GM12872 (cell line): ENCODE measurements at regions not wholly inside any gene's neighbourhood (a gene's known extent, or its start where the extent isn't known, plus 50 kb on each side); places are given as distances from the start of the nearest gene placed in this dataset.

Source experiments
- TF ChIP-seq, protein P1 (sequence below): IDR thresholded peaks from 3 replicates; pipeline ENCODE4 v1.5.1; 2011; ENCODE audit warnings: low read depth, mild to moderate bottlenecking, low read length, moderate library complexity; ENCODE audit not compliant: insufficient read depth

GRCh38 chr18:34521040-34521439, 189.1 kb upstream of the DTNA start:
- TF ChIP-seq, protein P1, sequence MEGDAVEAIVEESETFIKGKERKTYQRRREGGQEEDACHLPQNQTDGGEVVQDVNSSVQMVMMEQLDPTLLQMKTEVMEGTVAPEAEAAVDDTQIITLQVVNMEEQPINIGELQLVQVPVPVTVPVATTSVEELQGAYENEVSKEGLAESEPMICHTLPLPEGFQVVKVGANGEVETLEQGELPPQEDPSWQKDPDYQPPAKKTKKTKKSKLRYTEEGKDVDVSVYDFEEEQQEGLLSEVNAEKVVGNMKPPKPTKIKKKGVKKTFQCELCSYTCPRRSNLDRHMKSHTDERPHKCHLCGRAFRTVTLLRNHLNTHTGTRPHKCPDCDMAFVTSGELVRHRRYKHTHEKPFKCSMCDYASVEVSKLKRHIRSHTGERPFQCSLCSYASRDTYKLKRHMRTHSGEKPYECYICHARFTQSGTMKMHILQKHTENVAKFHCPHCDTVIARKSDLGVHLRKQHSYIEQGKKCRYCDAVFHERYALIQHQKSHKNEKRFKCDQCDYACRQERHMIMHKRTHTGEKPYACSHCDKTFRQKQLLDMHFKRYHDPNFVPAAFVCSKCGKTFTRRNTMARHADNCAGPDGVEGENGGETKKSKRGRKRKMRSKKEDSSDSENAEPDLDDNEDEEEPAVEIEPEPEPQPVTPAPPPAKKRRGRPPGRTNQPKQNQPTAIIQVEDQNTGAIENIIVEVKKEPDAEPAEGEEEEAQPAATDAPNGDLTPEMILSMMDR = no peak

- TF ChIP-seq, protein P1 = no peak
Measured at GRCh38 chr18:34522603-34523002, 187.5 kb upstream of the DTNA start.

DNA sequence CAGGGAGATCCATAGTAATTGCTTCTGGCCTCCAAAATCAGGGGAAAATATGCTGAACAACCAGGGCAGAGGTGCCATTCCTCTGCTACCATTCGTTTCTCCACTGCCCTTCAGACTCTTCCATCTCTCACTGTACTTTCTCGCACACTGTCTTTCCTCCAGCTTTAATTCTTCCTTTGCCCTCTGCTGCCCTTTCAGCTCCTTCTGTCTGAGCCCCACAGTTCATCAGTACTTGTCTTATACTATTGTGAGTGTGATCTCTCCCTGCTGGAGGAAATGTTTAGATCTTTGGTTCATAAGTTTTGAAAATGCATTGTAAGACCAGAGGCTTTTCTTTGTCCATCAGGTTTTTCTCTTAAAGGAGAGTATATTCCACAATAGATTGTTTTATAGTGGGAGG, 184.9 kb upstream of the DTNA start:
- TF ChIP-seq, protein P1 = no peak

- TF ChIP-seq, protein P1 = no peak
Measured at GRCh38 chr18:34528177-34528576, 181.9 kb upstream of the DTNA start.

DNA sequence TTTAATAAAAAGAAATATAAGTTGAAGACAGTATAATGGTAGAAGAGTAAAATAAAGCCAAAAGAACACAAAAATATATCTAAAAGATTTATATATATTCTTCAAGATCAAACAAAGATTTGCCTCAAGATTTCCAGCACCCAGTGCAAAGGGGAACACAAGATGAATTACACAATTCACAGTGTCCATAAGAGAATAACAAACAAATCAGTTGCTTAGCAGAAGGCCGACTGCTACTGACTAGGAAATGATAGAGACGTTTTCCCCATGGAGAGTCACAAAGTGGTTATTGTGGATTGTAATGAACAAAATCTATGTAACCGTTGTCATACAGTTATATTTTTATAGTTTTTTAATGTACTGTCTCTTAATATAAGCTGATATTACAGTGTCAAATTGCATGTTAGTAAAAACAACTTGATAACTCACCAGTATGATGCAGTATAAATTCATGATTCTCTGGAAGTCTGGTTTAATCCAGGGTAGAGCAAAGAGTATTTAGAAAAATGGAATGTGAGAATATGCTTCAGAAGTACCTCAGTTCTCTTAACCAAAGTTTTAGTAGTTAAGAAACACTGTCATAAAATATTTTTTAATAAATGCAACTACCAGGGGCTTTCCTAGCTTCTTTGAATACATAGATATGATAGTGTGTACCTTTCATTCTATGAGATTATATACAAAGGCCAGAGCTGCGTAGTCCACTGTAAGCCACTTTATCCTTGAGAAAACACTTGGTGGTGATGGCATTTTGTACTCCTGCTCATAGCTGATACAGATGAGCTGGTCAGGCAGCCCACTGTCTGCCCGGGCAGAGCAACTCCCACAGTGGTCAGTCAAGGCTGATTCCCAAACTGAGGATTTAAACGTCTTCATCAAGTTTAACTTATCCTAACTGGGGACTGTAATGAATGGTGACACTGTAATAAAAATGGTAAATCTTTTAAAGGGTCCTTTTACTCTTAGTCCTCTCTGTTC, 180.5 kb upstream of the DTNA start:
- TF ChIP-seq, protein P1 = no peak

- TF ChIP-seq, protein P1 = no peak
Measured at GRCh38 chr18:34531110-34531509, 179.0 kb upstream of the DTNA start.

DNA sequence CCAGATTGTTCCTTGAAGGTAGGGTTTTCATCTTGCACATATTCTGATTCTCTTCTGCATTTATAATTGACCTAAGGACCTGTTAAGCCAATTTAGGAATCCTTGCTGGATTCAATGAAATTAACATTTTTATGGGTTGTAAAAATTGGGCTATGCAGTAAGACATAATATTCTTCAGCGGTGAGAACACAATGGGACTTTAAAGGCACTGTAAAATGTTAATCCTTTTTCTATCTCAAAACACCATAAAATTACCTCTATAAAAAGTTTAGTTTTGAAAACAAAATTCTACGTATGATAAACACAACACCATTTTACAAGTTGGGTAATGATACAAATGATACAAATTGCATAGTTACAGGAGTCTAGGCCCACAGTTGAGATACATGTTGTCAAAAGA, 169.2 kb upstream of the DTNA start:
- TF ChIP-seq, protein P1 = no peak
